GM19438 (cell line): ENCODE measurements at regions not wholly inside any gene's neighbourhood (a gene's known extent, or its start where the extent isn't known, plus 50 kb on each side); places are given as distances from the start of the nearest gene placed in this dataset.
"Not testable (repeated sequence)": the region's sequence is repeated elsewhere in the genome, so short reads cannot be mapped to it uniquely, and the experiment has no call there.

Experiments
- ATAC-seq: cut with Tn5 transposase; IDR thresholded peaks from one replicate; pipeline ENCODE4 v1.9.1; 2021; ENCODE audit warnings: low read depth; ENCODE audit not compliant: unreplicated experiment

GRCh38 chr1:88293691-88294190, 390.3 kb upstream of the PKN2 start:
- no peak for ATAC-seq

DNA sequence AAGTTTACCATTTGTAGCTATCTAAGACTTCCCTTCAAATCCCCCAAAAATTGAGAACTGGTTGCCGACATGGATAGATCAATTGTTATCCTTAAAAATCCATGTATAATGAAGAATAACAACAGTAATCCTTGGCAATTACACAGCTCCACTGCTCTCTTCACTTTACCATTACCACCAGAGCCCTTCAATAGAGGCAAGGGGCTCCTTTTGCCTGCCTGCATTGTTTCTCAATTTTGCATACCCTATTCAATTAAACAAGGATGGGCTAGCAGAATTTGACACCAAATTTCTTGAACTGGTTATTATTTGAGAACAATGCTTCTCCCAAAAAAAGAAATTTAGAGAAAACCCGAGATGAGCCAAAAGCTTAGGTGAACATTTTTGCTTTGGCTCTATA, 387.8 kb upstream of the PKN2 start:
- no peak for ATAC-seq

- no peak for ATAC-seq
These were observed 387.4 kb upstream of the PKN2 start for GRCh38 chr1:88296642-88297041.

- ATAC-seq: no peak
These were observed 385.6 kb upstream of the PKN2 start for GRCh38 chr1:88298506-88298905.

DNA sequence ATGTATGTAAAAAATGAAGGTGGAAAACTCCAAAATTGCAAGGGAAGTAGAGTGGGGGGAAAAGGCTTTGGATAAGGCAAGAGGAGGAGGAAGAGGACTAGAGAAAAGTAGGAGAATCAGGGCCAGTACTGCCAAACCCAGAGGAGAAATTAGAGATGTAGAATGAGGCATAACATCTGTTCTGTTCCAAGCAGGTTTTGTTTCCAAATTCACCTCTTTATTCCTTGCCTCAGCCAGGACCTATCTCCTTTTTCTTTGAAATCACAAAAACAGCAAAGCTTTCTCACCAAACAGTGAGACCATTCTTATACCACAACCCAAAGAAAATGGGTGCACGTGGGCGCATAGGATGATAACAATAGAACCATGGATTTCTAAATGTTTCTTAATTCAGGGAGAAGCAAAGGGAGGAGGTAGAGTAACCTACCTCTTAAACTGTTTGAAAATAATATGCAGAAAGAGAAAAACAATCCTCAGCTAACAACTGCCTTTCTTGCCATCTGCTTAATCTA, 383.3 kb upstream of the PKN2 start:
- ATAC-seq: no peak

GRCh38 chr1:88302843-88303486, 381.1 kb upstream of the PKN2 start:
- no peak for ATAC-seq

DNA sequence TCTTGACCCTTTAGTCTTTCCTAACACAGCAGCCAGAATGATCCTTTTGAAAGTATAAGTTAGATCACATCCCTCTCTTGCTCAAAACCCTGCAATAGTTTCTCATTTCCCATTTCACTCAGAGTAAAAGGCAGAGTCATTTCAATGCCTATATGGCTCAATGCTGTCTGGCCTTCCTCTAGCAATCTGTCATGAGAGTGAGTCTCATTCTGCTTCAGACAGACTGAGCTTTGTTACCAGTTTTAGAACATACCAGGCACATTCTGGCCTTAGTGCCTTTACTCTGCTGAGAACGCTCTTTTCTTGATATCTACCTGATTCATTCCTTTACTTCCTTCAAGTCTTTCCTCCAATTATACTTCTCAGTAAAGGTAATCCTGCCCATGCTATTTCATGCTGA, 372.8 kb upstream of the PKN2 start:
- ATAC-seq: no peak

DNA sequence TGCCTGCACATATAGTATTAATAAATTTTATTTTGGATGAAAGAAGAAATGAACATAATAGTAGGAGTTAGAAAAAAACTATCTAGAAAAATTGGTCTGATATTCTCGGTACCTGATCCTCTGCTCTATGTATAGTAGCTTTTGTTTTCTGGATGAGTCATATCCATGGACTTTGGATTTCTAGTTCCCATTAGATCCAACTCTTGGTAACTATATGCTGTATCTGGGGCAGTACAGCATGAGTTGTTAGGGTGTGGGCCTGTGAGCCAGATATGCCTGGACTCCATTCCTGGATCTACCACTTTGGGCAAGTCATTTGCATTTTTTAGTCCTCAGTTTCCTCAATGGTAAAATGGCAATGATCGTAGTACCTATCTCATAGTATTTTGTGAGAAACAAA, 372.2 kb upstream of the PKN2 start:
- no peak for ATAC-seq

GRCh38 chr1:88317396-88317795, 366.7 kb upstream of the PKN2 start:
- no peak for ATAC-seq

DNA sequence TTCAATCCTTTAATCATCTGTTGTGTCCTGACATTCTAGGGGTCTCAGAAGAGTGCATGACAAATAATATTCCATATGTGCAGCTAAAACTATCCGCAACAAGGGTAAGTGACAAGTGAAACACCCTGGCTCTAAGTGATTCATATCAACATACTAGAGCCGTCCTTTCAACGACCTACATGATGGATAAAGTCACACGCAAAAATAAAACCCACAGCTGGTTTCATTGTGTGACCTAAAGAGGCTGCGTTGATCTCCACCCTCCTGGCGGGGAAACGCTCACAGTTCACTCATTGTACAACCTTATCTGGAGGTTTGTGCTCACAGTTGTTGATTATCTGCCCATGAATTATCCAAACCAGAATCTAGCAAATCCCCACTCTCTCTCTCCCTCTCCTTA, 365.3 kb upstream of the PKN2 start:
- ATAC-seq: no peak

- no peak for ATAC-seq
These were observed 363.8 kb upstream of the PKN2 start for GRCh38 chr1:88320291-88320690.

- no peak for ATAC-seq
These were observed 362.4 kb upstream of the PKN2 start for GRCh38 chr1:88321706-88322105.

GRCh38 chr1:88324899-88325298, 359.2 kb upstream of the PKN2 start:
- no peak for ATAC-seq

GRCh38 chr1:88327391-88328267, 356.4 kb upstream of the PKN2 start:
- no peak for ATAC-seq

GRCh38 chr1:88330201-88330600, 353.9 kb upstream of the PKN2 start:
- ATAC-seq: no peak

DNA sequence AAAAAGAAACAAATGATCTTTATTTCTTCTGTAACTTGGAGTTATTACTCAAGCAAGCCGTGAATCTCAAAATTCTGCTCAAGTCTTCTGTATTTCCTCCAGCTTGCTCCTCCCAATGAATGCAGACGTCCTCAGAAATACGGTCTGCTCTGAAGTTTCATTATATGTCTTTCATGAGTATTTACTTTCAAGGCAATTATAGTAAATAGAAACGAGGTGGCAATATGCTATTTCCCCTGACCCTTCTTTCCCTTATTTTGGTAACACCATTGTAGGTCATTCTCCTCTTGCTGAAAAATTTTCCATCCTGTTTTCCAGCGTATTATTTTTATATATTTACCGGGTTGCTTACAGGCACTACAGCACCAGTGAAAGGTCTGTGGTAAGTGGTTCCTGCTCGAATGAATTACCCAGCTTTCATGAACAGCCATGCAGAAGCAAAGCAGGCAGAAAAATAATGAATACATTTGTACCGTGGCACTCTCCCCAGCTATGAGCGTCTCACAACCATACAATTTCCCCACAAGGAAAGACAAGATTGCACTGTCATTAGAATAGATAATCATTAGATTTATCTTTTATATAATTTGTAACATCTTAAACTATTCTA, 350.9 kb upstream of the PKN2 start:
- no peak for ATAC-seq

DNA sequence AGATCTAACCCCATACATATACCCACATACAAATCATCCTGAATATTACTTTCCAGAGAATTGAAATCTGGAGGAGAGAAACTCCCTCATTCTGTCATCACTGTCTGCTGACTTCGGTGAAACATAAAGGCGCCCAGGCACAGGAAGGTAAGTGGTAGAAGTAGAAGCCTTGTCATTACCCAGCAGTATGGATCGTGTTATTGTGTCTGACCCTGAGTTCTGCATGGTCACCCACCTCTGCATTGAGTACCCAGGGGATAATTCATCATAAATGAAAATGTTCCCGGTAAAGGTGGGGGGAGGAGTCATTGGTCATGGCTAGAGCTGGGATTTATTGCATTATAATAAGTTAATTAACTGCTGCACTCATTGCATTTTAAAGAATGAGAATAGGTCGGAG, 342.6 kb upstream of the PKN2 start:
- no peak for ATAC-seq

DNA sequence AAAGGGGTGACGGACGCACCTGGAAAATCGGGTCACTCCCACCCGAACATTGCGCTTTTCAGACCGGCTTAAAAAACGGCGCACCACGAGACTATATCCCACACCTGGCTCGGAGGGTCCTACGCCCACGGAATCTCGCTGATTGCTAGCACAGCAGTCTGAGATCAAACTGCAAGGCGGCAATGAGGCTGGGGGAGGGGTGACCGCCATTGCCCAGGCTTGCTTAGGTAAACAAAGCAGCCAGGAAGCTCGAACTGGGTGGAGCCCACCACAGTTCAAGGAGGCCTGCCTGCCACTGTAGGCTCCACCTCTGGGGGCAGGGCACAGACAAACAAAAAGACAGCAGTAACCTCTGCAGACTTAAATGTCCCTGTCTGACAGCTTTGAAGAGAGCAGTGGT, 342.0 kb upstream of the PKN2 start:
- ATAC-seq: not testable (repeated sequence)

DNA sequence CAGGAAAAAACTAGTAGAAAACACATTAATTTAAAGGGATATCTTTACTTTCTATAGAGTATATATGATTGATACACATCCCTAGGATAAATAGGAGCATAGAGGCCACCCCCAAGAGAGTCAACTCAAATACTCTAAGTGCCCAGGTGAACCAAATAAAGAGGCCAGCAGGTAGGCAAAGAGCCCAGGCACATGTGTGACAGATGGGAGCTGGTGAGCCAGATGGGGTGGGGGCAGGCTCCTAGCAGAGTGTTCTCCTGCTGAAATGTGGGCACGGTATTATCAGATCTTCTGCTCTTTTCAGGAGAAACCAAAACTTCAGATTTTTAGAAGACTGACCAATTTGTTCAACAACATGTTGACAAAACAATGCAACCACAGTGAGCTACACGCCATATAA, 333.4 kb upstream of the PKN2 start:
- ATAC-seq: no peak

GRCh38 chr1:88351960-88352359, 332.1 kb upstream of the PKN2 start:
- ATAC-seq: no peak

DNA sequence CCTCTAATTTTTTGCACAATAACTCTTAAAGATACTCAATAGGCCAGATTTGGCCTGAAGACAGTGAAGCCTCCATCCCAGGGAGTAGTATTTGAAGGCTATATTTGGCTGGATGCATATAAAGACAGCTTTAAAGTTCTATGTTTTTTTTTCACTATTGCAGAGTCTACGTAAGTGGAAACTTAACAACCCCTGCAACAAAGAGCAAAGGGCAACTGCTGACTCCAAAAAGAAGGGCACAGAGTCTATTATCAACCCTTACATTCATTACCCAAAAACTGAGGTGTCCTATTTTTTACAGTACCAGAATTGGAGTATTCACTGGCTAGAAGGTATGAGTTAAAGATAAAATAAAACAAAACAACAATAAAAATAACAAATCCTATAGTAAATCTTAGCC, 329.8 kb upstream of the PKN2 start:
- ATAC-seq: no peak
